ENCODE measurements at regions not wholly inside any gene's neighbourhood (a gene's known extent, or its start where the extent isn't known, plus 50 kb on each side); places are given as distances from the start of the nearest gene placed in this dataset.

- in situ Hi-C loops (cut with MboI; ENCODE audit: low sequenced_read_pairs): no loop called here
Measured at GRCh38 chr11:57098191-57098590, 83.6 kb upstream of the LRRC55 start.

GRCh38 chr11:57100638-57101331 lies 81.0 kb upstream of the LRRC55 start:
- in situ Hi-C loops (cut with MboI; ENCODE audit: low sequenced_read_pairs): no loop called here

DNA sequence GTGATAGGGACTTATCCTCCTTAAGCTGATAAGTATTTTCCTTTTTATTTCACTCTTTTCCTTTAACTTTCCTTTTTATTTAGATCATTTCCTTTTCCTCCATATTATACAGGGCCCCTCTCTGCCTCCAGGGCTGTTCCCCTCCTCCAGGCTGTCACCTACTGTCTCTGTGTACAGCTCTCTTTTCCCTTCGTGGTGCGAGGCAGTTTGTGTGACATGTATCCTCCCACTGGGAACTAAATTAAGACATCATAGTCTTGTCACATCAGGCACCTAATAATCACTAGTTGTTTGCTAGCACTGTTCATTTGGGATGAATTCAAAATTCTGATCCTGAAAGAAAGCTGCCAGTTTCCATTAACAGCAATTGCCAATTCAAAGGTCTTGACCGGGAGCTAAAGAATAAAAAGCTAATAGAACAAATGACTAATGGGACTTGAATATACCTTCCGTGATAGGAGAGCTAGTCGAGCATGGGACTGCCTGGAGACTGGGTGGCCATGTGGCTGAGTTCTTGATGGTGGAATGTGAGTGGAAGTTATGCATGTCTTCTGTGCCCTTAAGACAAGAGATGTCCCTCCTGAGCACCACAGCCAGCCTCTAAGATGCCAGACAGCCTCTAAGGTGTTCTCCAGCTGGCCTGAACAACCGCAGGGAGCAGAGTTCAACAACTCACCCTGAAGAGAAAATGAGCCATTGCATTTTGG lies 77.7 kb upstream of the LRRC55 start:
- in situ Hi-C loops (cut with MboI; ENCODE audit: low sequenced_read_pairs): no loop called here

GRCh38 chr11:57109331-57109730 lies 72.4 kb upstream of the LRRC55 start:
- in situ Hi-C loops (cut with MboI; ENCODE audit: low sequenced_read_pairs): no loop called here

DNA sequence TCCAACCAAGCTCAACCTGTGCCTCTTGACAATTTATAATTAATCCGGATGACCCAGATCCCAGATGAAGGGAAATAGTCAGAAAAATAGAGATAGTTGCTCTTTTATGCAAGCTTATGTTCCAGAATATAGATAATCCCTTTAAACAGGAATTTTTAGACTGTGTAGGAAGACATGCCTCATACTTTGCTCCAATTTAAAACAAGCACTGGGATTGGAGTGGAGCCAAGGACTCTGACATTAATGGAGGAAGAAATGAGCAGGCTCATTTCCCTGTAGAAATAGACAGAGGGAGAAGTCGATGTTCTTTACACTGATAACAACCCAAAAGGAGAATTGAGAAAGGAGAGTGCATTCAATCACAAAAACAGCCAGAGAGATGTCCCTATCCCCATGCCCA lies 70.1 kb upstream of the LRRC55 start:
- in situ Hi-C loops (cut with MboI; ENCODE audit: low sequenced_read_pairs): no loop called here

GRCh38 chr11:57116654-57117053 lies 65.1 kb upstream of the LRRC55 start:
- in situ Hi-C loops (cut with MboI; ENCODE audit: low sequenced_read_pairs): no loop called here

GRCh38 chr11:57120192-57120965 lies 61.4 kb upstream of the LRRC55 start:
- in situ Hi-C loops (cut with MboI; ENCODE audit: low sequenced_read_pairs): no loop called here

DNA sequence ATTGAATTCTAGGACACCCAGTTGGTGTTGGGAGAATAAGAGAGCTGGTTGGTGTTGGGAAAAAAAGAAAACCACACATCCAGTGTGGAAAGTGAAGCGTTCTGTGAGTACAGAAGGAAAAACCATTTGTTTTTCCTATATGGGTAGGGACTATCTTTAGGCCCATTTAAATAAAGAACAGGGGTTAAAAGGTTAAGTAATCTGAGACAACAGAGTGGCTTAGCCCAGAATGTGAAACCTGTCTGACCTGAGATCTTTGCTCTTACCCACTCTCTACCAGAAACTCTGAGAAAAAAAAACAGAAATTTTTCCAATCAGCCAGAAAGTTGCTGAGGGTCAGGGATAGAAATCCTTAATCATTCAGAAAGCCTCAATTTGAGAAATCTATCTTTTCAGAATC lies 59.8 kb upstream of the LRRC55 start:
- in situ Hi-C loops (cut with MboI; ENCODE audit: low sequenced_read_pairs): no loop called here

DNA sequence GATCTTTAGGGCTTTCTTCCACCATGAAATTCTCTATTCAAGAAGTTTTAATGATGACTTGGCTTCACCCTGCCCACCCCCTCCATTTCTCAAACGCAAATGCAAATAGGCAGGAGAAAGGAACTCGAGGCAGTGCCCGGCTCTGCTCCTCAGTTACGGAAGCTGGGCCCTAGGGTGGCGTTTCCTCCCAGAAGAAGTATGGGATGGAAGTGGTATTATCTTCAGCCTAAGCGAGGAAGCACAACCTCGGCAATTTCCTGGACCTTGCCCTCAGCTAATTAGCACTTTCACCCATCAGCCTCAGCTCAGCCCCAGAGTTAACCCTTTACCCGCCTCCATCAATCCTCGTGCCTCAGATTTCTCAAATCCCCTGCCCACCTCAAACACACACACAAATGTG lies 58.2 kb upstream of the LRRC55 start:
- in situ Hi-C loops (cut with MboI; ENCODE audit: low sequenced_read_pairs): no loop called here

- in situ Hi-C loops (cut with MboI; ENCODE audit: low sequenced_read_pairs): no loop called here
Measured at GRCh38 chr11:57124505-57124904, 57.2 kb upstream of the LRRC55 start.

DNA sequence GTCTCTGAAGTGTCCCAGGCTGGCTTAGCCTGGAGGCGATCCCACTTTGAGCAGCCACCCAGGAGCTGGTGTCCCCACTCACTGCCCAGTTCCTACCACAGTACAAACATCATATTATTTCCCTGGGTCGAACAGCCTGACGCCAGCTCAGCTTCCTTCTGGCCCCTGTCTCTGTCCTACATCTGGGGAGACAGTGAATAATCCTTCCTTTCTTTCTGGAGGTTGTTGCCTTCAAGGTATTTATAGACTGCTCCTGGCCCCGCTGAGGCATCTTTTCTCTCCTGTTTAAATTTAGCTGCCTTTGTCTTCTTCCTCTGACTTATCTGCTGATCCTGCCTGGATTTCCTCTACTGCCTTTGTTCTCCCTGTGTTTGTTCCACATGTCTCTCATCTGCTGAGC lies 56.8 kb upstream of the LRRC55 start:
- in situ Hi-C loops (cut with MboI; ENCODE audit: low sequenced_read_pairs): no loop called here

GRCh38 chr11:57126766-57127400 lies 54.9 kb upstream of the LRRC55 start:
- in situ Hi-C loops (cut with MboI; ENCODE audit: low sequenced_read_pairs): no loop called here

DNA sequence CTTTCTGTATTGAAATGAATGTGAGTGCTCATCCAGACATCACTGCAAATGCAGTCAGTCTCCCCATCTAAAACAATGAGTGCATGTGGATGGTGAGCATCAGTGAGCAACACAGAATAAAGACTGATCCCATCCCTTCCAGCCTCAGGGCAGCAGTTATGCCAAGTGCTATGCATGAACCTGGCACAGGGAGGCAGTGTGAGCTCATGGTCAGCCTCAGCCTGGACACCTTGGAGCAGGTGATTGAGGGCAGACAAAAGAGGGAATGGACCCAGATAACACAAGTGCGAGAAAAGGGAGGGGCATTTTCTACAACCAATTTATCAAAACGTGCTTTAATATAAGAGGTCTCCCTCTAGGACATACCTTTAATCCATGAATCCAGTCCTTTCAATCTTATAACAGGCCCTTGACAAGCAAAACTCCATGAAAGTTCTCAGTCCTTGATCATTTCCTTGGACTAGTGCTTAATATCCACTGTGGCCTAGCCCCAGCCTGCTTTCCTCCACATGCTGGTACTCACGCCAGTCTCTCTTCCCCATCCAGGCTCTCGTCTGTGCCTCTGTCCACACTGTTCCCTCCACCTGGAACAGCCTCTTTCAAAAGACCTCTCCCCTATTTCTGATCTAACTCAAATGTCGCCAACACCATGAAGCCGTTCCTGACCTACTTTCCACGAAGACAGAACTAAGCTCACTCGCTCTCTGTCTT lies 50.5 kb upstream of the LRRC55 start:
- in situ Hi-C loops (cut with MboI; ENCODE audit: low sequenced_read_pairs): no loop called here
